GM18873 (cell line): ENCODE measurements at regions not wholly inside any gene's neighbourhood (a gene's known extent, or its start where the extent isn't known, plus 50 kb on each side); places are given as distances from the start of the nearest gene placed in this dataset.

Experiments used
- ATAC-seq: cut with Tn5 transposase; IDR thresholded peaks from one replicate; pipeline ENCODE4 v1.9.1; 2021; ENCODE audit warnings: mild to moderate bottlenecking, moderate library complexity, moderate number of reproducible peaks; ENCODE audit not compliant: unreplicated experiment, low FRiP score

DNA sequence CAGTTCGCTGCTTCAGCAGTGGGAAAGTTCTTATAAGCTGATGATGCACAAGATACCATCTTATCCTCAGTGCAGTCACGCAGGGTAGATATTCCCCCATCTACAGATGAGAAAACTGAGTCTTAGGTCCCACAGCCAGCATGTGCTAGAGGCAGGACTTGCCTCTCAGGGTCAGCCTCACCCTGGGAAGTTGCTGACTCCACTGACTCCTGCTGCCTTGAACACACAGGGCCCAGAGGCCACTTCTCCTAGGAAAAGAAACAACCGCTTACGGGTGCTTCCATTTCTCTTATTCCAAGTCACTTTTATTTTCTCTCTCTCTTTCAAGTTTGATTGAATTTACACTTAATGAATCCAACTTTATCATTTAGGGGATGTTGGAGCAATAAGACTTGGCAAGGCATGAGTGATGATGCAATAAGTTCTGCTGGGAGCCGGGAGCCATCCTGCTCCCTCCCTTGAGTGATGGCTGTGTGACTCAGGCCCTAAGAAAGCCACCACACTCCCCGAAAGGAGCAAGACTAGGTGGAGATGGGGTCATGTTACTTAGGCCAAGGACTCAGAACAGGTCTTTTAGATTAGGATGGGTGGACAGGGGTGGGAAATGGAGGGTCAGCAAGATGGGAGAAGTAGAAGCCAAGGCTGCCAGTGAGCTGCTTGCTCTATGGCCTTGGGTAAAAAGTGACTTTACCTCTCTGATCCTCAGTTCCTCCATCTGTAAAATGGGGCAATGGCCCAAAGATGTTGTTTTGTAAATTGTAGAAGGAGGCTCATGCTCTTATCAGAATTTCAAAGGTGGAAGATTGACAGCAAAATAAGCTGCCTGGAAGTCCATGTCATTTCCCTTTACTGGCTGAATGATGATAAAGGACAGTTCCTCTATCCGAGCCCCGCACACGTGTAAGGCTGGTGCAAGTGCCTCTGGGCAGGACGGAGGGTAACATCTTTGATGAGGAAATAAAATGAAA, 67.4 kb upstream of the ZNF618 start:
- no peak for ATAC-seq

DNA sequence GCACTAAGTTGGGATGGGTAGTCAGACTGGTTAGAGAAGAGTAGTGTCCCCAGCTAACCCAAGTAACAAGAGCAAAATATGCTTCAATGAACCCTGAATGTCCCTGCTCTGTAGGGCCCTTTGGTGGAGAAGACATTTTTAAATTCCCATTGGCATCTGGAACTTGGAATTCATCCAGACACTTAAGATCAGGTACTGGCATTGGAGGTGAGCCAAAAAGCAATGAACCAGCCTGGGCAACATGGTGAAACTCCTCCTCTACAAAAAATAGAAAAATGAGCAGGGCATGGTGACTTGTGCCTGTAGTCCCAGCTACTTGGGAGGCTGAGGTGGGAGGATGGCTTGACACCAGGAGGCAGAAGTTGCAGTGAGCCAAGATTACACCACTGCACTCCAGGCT, 58.9 kb upstream of the ZNF618 start:
- no peak for ATAC-seq

DNA sequence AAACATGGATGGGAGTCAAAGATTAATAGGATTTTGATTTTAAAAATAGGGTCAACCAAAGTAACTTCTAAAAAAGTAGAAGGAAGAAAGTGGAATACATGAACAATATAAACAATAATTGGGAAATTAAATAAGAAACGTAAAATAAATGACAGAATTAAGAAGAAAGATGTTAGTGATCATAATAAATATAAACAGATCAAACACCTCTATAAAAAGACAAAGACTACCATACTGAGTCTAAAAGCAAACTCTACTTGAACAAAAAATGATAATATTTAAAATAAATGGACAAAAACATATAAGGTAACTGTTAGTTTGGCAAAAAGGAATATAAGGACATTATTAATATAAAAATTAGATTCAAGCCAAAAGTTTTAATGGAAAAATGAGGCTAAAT, 57.7 kb upstream of the ZNF618 start:
- ATAC-seq = no peak

- no peak for ATAC-seq
Observed at GRCh38 chr9:113822315-113822714, 53.8 kb upstream of the ZNF618 start.

GRCh38 chr9:113823421-113823820, 52.7 kb upstream of the ZNF618 start:
- ATAC-seq = no peak
